GM12892 (cell line): ENCODE measurements at regions not wholly inside any gene's neighbourhood (a gene's known extent, or its start where the extent isn't known, plus 50 kb on each side); places are given as distances from the start of the nearest gene placed in this dataset.

Experiments
- POLR2AphosphoS5 ChIP-seq: IDR thresholded peaks from 2 replicates; pipeline ENCODE4 v1.6.1; 2011; ENCODE audit warnings: low read depth, low read length, control low read depth
- TAF1 ChIP-seq: IDR thresholded peaks from 2 replicates; pipeline ENCODE4 v1.6.1; 2011; ENCODE audit warnings: low read depth, mild to moderate bottlenecking, control low read depth, low read length, borderline replicate concordance

DNA sequence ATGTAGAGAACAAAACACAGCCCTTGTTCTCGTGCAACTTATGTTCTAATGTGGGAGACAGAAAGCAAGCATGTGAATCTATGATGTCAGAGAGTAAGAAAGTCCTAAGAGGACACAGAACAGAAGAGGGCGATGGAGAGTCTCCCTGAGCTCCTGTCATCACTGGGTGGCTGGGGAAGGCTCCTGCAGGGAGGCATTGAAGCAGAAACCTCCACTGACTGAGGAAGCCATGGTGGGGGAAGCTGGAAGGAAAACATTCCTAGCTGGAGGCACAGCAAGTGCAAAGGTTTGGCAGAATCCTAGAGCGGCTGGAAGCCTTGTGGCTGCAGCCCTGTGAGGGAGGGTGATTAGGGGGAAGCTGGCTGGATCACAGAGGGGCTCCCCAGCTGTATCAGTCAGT, 248.0 kb downstream of the CDH26 start:
- no peak for TF ChIP-seq TAF1
- TF ChIP-seq POLR2AphosphoS5 = no peak
